HG02870 (cell line): ENCODE measurements at regions not wholly inside any gene's neighbourhood (a gene's known extent, or its start where the extent isn't known, plus 50 kb on each side); places are given as distances from the start of the nearest gene placed in this dataset.
A peak's percentile ranks its signal among the peaks of the same experiment; 100 is the strongest.

Experiments used
- ATAC-seq: cut with Tn5 transposase; IDR thresholded peaks from one replicate; pipeline ENCODE4 v1.9.1; 2021; ENCODE audit warnings: mild to moderate bottlenecking, moderate library complexity; ENCODE audit not compliant: unreplicated experiment

DNA sequence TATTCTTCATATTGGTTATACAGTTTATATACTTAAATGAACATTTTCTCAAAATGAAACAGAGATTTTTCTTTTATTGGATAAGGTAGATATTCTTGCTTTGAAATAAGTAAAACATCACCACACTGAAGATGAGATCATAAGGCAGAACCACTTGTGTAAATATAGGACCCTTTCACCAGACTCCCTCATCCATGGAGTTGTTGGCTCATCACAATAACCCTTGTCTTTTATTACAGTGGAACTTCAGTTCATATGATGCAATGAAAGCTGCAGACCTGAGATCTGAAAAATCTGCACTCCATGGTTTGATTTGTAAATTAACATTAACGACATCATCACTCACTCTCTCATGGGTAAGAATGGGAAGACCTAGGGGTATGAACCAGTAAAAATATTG, 51.9 kb upstream of the DBX2 start:
- ATAC-seq: no peak

DNA sequence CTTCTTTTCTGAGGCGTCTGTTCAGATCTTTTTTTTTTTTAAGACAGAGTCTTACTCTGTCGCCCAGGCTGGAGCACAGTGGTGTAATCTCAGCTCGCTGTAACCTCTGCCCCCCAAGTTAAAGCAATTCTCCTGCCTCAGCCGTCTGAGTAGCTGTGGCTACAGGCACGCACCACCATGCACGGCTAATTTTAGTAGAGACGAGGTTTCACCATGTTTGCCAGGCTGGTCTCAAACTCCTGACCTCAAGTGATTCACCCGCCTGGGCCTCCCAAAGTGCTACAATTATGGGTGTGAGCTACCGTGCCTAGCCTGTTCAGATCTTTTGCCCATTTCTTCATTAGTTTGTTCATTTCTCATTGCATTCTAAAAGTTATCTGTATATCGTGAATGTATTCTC, 55.1 kb upstream of the DBX2 start:
- no peak for ATAC-seq

DNA sequence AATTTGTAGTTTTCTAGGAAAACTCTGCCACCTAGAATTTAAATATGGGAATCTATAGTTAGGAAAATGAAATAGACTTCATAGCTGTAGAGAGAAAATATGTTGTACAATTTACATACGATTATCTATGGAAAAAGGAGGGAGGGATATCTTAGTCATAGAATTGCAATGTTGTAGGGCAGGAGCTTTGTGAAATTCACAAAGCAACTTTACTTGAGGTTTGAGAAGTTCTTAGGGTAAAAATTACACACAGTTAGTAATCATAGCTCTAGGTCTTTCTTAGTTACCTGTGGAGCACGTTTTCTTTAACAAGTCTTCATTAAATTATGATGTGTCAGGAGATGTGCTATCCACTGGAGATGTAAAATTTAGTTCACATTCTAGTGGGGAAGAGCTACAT, 61.4 kb upstream of the DBX2 start:
- no peak for ATAC-seq

DNA sequence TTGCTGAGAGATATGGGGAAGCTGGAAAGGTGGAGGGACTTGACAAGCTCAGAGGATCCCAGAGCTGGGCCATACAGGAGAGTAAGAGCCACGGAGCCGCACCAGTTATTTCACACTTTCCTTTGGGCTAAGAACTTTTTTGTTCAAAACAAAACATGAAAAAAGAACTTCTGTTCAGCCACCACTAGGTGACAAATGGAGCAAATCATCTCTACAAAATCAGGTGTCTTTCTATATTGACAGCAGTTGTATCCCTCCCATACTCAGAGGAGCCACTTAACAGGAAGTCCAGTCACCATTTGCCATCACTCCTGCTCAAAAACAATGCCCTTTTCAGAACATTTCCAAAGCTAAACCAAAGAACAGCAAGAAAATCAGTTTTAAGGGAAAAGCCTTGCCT, 70.3 kb upstream of the DBX2 start:
- no peak for ATAC-seq

- ATAC-seq: no peak
Observed at GRCh38 chr12:45122768-45123380, 72.0 kb upstream of the DBX2 start.

GRCh38 chr12:45124485-45125155, 73.7 kb upstream of the DBX2 start:
- no peak for ATAC-seq

DNA sequence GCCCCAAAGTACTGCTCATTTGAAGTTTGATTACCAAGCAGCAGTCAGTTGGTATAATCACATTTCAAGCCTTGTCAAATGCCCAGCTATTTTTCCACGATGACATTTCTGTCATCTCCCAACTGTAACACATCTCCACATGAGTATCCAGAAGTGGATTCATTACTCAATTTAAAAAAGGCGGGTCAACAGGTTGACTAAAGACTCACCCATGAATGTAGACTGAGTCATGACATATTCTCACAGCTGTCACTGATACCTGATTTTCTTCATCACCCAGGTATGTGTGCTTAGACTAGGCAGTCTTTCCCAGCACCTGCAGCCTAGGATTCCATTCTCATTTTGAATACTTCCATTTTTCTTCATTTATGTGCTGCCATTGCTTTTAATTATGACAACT, 75.1 kb upstream of the DBX2 start:
- ATAC-seq: no peak

DNA sequence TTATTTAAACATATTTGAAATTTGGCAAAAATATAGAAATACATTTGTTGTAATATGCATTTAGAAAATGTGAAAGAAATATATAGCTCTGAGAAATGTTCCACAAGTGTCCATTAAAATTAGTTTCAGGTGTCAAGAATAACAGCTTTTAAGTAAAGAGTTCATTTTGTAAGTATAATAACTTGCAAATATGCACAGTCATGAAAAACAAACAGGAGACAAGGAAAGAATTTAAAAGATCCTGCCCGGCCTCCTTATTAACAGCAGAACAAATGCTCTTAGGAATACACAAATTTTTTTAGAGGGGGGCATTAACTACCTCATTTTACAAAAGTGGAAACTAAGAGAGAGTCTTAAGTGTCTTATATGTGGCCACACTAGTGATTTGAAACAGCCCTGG, 77.7 kb upstream of the DBX2 start:
- ATAC-seq: no peak

DNA sequence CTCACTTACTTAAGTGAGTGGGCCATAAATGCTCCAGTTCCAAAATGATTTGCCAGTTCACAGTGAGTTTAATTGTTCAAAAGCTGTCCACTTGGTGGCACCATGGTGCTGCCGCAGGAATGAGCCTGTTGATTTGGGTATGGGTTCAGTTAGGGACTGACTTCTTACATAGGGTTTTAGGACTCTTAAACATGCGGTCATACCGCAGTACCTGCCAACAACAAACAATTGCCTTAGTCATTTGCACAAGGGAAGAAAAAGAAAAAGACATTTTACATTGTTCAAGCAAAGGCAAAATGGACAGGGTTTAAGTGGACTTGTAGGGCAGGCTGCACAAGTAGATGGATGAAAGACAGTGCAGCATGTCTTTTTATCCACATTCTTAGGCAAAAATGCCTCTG, 80.0 kb upstream of the DBX2 start:
- peak; percentile 92 for ATAC-seq

DNA sequence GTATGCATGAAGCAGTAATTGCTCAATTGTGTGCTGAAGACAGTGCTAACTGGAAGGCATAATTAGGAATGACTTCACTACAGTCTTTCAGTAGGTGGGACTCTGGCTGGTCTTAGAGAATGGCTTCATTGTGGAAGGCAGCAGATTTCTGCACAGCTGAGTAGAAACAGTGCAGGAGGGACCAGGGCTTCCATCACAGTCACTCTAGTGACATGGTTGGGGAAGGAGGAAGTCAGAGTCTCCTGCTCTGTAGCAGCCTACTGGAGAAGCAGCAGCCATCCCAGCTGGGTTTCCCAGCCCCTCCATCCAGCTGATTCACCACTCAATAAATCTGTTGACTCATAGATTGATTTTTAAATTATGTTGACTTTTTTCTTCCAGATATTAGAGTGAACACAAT, 80.6 kb upstream of the DBX2 start:
- ATAC-seq: no peak

- no peak for ATAC-seq
Observed at GRCh38 chr12:45138609-45139008, 77.3 kb upstream of the ANO6 start.

DNA sequence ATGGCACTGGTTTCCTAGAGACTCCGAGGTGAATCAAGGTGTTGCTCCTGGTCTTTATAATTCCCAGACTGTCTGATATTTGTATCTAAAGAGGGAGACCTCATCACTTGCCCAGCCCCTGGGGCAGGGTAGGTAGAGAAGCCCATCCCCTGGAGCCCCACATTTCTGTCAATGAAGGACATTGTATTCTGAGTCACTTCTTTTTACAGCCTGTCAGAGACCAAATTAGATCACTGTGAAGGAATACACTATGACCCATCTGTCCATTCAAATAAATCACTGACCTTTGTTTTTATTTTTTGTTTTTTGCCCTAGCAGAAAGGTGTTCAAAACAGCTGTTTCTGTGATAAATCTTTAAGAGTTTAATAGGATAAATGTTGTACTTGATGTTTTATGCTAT, 67.9 kb upstream of the ANO6 start:
- ATAC-seq: no peak

DNA sequence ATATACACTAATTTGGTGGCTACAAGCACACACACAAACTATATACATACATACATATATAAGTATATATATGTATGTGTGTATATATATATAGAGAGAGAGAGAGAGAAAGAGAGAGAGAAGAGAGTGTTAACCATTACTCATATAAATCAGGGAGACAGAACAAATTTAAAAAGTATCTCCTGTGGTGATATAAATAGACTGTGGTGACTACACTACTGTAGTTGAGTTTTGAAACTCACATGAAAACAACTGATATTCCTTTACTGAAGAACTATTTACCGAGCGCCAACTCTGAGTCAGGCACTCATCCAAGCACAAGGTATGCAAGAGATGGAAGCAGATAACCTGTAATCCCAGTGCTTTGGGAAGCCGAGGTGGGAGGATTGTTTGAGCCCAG, 67.3 kb upstream of the ANO6 start:
- ATAC-seq: no peak

DNA sequence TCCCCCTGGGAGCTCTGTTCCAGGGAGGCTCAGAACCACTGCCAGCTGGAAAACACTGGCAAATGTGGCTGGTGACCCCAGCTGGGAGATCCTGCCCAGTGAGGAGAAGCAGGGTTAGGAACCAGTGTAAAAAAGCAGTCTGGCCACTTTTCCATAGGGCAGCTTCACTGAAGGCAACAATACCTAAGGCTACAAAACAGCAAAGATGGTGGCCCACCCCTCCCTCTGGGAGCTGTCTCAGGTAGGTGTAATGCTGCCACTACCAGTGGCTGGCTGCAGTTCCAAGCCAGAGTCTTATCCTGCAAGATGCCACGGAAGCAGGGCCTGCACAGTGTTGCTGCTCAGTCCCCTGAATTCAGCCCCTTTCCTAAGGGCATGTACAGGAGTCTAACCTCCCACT, 50.6 kb upstream of the ANO6 start:
- no peak for ATAC-seq

DNA sequence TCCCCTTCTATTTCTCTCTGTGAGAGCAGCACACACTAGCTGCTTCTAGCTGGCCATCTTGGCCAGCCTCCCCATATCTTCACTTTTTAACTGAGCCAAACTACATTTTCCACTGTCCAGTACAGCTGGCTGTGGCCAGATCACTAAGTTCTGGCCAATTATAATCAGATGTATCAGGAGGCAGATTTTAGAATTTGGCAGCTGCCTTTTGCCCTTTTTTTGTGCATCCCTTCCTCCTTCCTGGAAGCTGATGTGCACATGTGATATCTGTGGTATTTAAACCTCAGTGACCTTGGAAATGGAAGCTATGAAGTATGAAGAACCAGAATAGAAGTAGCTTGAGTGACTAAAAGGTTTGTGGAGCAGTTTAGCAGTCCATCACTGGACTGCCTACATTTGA, 49.8 kb upstream of the ANO6 start:
- ATAC-seq: no peak
